Uterus (tissue), 2 donors: ENCODE measurements at regions not wholly inside any gene's neighbourhood (a gene's known extent, or its start where the extent isn't known, plus 50 kb on each side); places are given as distances from the start of the nearest gene placed in this dataset.

ENCODE experiments used
- POLR2A ChIP-seq, 2 donors: fragments of 450-650 bp; IDR thresholded peaks; one replicate each; pipeline ENCODE4 v1.6.1; 2016; ENCODE audit warnings: antibody characterized with exemption in 2 of 2, mild to moderate bottlenecking in 1 of 2, moderate library complexity in 1 of 2
- TF ChIP-seq, protein P1 (sequence below), 4 experiments: fragments of 200-600 bp in 2 of 4; fragments of 450-650 bp in 2 of 4; sonication (generic) in 2 of 4; IDR thresholded peaks; one replicate each; pipeline ENCODE4 v1.5.1; 2016 to 2019; ENCODE audit warnings: antibody characterized with exemption in 4 of 4, mild to moderate bottlenecking in 2 of 4, moderate library complexity in 1 of 4

DNA sequence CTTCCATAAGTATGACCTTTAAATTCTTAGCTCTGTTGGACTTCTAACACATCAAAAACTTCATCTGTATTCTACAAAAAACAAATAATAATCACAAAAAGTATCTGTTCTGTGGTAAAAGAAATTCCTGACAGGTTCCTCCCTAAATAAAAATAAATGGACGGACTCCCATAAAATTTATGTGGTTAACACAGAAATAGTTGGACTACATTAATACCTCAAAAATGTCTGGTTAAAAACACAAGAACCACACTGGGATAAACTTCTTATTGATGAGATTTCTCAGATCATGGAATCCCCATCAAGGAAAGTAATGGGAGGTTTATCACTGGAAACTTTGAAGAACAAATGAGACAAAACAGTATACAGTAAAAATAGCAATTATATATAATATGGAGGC is 172.4 kb downstream of the MOXD1 start:
- TF ChIP-seq, protein P1, sequence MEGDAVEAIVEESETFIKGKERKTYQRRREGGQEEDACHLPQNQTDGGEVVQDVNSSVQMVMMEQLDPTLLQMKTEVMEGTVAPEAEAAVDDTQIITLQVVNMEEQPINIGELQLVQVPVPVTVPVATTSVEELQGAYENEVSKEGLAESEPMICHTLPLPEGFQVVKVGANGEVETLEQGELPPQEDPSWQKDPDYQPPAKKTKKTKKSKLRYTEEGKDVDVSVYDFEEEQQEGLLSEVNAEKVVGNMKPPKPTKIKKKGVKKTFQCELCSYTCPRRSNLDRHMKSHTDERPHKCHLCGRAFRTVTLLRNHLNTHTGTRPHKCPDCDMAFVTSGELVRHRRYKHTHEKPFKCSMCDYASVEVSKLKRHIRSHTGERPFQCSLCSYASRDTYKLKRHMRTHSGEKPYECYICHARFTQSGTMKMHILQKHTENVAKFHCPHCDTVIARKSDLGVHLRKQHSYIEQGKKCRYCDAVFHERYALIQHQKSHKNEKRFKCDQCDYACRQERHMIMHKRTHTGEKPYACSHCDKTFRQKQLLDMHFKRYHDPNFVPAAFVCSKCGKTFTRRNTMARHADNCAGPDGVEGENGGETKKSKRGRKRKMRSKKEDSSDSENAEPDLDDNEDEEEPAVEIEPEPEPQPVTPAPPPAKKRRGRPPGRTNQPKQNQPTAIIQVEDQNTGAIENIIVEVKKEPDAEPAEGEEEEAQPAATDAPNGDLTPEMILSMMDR (IDR thresholded peaks at IDR 0.05) = no peak
- TF ChIP-seq POLR2A (IDR thresholded peaks at IDR 0.05) = no peak
